ENCODE measurements at regions not wholly inside any gene's neighbourhood (a gene's known extent, or its start where the extent isn't known, plus 50 kb on each side); places are given as distances from the start of the nearest gene placed in this dataset.

- no peak for TF ChIP-seq CTCF (IDR thresholded peaks at IDR 0.05; ENCODE audit: low read depth, low read length, missing control alignments)
- H3K4me3 ChIP-seq (ENCODE audit: low read depth, low read length) = no peak overlapping the region
- in situ Hi-C loops (cut with HindIII; ENCODE audit: low sequenced_read_pairs) = no loop called here
- no peak for DNase-seq (ENCODE audit: low read depth)
Observed at GRCh38 chr15:98476559-98476958, 171.8 kb upstream of the IGF1R start.

- in situ Hi-C loops (cut with HindIII; ENCODE audit: low sequenced_read_pairs) = no loop called here
- no peak for TF ChIP-seq CTCF (IDR thresholded peaks at IDR 0.05; ENCODE audit: low read depth, low read length, missing control alignments)
- H3K4me3 ChIP-seq (ENCODE audit: low read depth, low read length) = no peak overlapping the region
- DNase-seq (ENCODE audit: low read depth) = no peak
Observed at GRCh38 chr15:98480844-98481243, 167.5 kb upstream of the IGF1R start.

GRCh38 chr15:98483575-98484130, 164.7 kb upstream of the IGF1R start:
- no peak for DNase-seq (ENCODE audit: low read depth)
- no peak overlapping the region for H3K4me3 ChIP-seq (ENCODE audit: low read depth, low read length)
- no peak for TF ChIP-seq CTCF (IDR thresholded peaks at IDR 0.05; ENCODE audit: low read depth, low read length, missing control alignments)
- in situ Hi-C loops (cut with HindIII; ENCODE audit: low sequenced_read_pairs) = no loop called here

GRCh38 chr15:98484914-98485313, 163.4 kb upstream of the IGF1R start:
- in situ Hi-C loops (cut with HindIII; ENCODE audit: low sequenced_read_pairs) = no loop called here
- DNase-seq (ENCODE audit: low read depth) = no peak
- no peak overlapping the region for H3K4me3 ChIP-seq (ENCODE audit: low read depth, low read length)
- no peak for TF ChIP-seq CTCF (IDR thresholded peaks at IDR 0.05; ENCODE audit: low read depth, low read length, missing control alignments)

GRCh38 chr15:98485451-98485850, 162.9 kb upstream of the IGF1R start:
- no peak overlapping the region for H3K4me3 ChIP-seq (ENCODE audit: low read depth, low read length)
- in situ Hi-C loops (cut with HindIII; ENCODE audit: low sequenced_read_pairs) = no loop called here
- no peak for DNase-seq (ENCODE audit: low read depth)
- no peak for TF ChIP-seq CTCF (IDR thresholded peaks at IDR 0.05; ENCODE audit: low read depth, low read length, missing control alignments)

GRCh38 chr15:98493966-98494511, 154.3 kb upstream of the IGF1R start:
- DNase-seq (ENCODE audit: low read depth) = no peak
- TF ChIP-seq CTCF (IDR thresholded peaks at IDR 0.05; ENCODE audit: low read depth, low read length, missing control alignments) = no peak
- in situ Hi-C loops (cut with HindIII; ENCODE audit: low sequenced_read_pairs) = no loop called here
- H3K4me3 ChIP-seq (ENCODE audit: low read depth, low read length) = no peak overlapping the region
